ENCODE measurements at regions not wholly inside any gene's neighbourhood (a gene's known extent, or its start where the extent isn't known, plus 50 kb on each side); places are given as distances from the start of the nearest gene placed in this dataset.

DNA sequence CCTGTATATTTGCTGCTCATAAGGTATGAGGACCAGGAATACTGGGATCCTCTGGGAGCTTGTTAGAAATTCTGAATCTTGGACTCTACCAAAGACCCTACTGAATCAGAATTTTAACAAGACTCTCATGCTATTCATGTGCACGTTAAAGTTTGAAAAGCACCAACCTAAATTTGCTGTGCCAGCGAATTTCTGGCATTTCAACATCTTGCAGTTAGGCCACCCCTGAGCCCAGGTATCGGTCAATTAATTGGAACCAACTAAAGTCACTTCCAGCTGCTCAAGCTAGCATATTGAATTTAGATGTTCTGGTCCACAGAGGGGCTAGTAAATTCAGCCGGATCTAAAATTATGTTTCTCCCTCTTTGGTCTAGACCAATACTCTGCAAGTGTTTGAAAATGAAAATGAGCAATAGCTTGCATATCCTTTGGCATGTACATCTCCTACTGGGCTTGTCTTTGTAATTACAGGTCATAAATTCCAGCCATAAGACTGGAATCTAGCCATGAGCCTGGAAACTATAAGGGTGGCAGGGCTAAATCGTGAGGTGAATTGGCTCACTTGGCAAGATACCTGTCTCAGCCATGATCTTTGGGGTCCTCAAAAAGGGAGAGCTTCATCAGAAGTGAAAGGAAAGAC lies 72.4 kb downstream of the SKA1 start:
- Histone ChIP-seq H3K36me3 (ENCODE audit: control insufficient read depth in 1 of 2, insufficient read depth in 2 of 2, low read length in 2 of 2) (no peaks in the 10 kb centered on the region), H2AFZ (ENCODE audit: low read depth, low read length, poor library complexity, severe bottlenecking) (no peak overlapping the region), H3K27ac (ENCODE audit: low read depth, low read length) (no peak overlapping the region), H3K4me2 (ENCODE audit: low read length) (no peak overlapping the region), H3K9me3 (ENCODE audit: control insufficient read depth in 1 of 2, insufficient read depth in 1 of 2, low read depth in 1 of 2, low read length in 2 of 2) (peaks cover 0 to 13% of the 10 kb centered on the region in 2 experiments; a peak in 1 of 4 replicates), H3K9ac (ENCODE audit: low read length) (no peak overlapping the region), H3K4me3 (replicated peaks in 1 of 2; ENCODE audit: low read depth in 1 of 2, low read length in 2 of 2) (no peak overlapping the region), H3K9me2 (ENCODE audit: insufficient read depth) (no peaks in the 10 kb centered on the region), H3K79me2 (ENCODE audit: insufficient read depth, low read length) (no peaks in the 10 kb centered on the region), H3K27me3 (ENCODE audit: insufficient read depth, low read length) (no peaks in the 10 kb centered on the region), H3K4me1 (ENCODE audit: control insufficient read depth in 1 of 2, insufficient read depth in 2 of 2, low read length in 2 of 2) (no peaks in the 10 kb centered on the region), H4K20me1 (ENCODE audit: insufficient read depth) (no peaks in the 10 kb centered on the region)
- DNase-seq (ENCODE audit: low read depth, low spot score) (no peak), ATAC-seq (no peak)
- no peak for TF ChIP-seq ZNF274 (IDR thresholded peaks at IDR 0.05; ENCODE audit: low read depth, low read length)
- no peak for TF ChIP-seq SRF (IDR thresholded peaks at IDR 0.05; ENCODE audit: low read depth)
- TF ChIP-seq JUND (IDR thresholded peaks at IDR 0.05): no peak
- TF ChIP-seq SP1 (IDR thresholded peaks at IDR 0.05; ENCODE audit: low read depth): no peak
- TF ChIP-seq, protein P1, sequence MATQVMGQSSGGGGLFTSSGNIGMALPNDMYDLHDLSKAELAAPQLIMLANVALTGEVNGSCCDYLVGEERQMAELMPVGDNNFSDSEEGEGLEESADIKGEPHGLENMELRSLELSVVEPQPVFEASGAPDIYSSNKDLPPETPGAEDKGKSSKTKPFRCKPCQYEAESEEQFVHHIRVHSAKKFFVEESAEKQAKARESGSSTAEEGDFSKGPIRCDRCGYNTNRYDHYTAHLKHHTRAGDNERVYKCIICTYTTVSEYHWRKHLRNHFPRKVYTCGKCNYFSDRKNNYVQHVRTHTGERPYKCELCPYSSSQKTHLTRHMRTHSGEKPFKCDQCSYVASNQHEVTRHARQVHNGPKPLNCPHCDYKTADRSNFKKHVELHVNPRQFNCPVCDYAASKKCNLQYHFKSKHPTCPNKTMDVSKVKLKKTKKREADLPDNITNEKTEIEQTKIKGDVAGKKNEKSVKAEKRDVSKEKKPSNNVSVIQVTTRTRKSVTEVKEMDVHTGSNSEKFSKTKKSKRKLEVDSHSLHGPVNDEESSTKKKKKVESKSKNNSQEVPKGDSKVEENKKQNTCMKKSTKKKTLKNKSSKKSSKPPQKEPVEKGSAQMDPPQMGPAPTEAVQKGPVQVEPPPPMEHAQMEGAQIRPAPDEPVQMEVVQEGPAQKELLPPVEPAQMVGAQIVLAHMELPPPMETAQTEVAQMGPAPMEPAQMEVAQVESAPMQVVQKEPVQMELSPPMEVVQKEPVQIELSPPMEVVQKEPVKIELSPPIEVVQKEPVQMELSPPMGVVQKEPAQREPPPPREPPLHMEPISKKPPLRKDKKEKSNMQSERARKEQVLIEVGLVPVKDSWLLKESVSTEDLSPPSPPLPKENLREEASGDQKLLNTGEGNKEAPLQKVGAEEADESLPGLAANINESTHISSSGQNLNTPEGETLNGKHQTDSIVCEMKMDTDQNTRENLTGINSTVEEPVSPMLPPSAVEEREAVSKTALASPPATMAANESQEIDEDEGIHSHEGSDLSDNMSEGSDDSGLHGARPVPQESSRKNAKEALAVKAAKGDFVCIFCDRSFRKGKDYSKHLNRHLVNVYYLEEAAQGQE (IDR thresholded peaks at IDR 0.05; ENCODE audit: low read depth): no peak
- no peak for TF ChIP-seq POLR2AphosphoS5 (IDR thresholded peaks at IDR 0.05; ENCODE audit: low read depth, low read length)
- no peak for TF ChIP-seq ELF1 (IDR thresholded peaks at IDR 0.05; ENCODE audit: borderline replicate concordance, low read depth)
- no peak for TF ChIP-seq RAD21 (IDR thresholded peaks at IDR 0.05; ENCODE audit: low read depth)
- no peak for TF ChIP-seq ZFX (IDR thresholded peaks at IDR 0.05)
- TF ChIP-seq, protein P2, sequence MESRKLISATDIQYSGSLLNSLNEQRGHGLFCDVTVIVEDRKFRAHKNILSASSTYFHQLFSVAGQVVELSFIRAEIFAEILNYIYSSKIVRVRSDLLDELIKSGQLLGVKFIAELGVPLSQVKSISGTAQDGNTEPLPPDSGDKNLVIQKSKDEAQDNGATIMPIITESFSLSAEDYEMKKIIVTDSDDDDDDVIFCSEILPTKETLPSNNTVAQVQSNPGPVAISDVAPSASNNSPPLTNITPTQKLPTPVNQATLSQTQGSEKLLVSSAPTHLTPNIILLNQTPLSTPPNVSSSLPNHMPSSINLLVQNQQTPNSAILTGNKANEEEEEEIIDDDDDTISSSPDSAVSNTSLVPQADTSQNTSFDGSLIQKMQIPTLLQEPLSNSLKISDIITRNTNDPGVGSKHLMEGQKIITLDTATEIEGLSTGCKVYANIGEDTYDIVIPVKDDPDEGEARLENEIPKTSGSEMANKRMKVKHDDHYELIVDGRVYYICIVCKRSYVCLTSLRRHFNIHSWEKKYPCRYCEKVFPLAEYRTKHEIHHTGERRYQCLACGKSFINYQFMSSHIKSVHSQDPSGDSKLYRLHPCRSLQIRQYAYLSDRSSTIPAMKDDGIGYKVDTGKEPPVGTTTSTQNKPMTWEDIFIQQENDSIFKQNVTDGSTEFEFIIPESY (IDR thresholded peaks at IDR 0.05; ENCODE audit: extremely low read depth, insufficient replicate concordance, low read length): no peak
- no peak for TF ChIP-seq EZH2 (IDR thresholded peaks at IDR 0.05)
- TF ChIP-seq, protein P3, sequence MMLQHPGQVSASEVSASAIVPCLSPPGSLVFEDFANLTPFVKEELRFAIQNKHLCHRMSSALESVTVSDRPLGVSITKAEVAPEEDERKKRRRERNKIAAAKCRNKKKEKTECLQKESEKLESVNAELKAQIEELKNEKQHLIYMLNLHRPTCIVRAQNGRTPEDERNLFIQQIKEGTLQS (IDR thresholded peaks at IDR 0.05): no peak
- TF ChIP-seq SIN3A (IDR thresholded peaks at IDR 0.05; ENCODE audit: low read depth): no peak
- no peak for TF ChIP-seq YY1 (IDR thresholded peaks at IDR 0.05; ENCODE audit: extremely low read depth, insufficient replicate concordance, low read depth, low read length)
- no peak for TF ChIP-seq POLR2A (IDR thresholded peaks at IDR 0.05; ENCODE audit: borderline replicate concordance, extremely low read depth, insufficient read depth, insufficient read length)
- TF ChIP-seq, protein P4, sequence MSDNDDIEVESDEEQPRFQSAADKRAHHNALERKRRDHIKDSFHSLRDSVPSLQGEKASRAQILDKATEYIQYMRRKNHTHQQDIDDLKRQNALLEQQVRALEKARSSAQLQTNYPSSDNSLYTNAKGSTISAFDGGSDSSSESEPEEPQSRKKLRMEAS (IDR thresholded peaks at IDR 0.05): no peak
- ChIA-PET RAD21 (ENCODE audit: low non-redundant PET in 1 of 2, low total read pairs in 2 of 2, uncharacterized antibody in 2 of 2, unreplicated experiment in 2 of 2) (no interaction called here), POLR2A (no interaction called here), CTCF (no interaction called here)
- no TSS peak for BruUV-seq (replicated peaks)
- intact Hi-C loops (cut with micrococcal nuclease): no loop called here
